DND-41 (cell line): ENCODE measurements at regions not wholly inside any gene's neighbourhood (a gene's known extent, or its start where the extent isn't known, plus 50 kb on each side); places are given as distances from the start of the nearest gene placed in this dataset.

Experiments
- EZH2 ChIP-seq: IDR thresholded peaks from 3 replicates; pipeline ENCODE4 v1.6.1; 2012; ENCODE audit warnings: borderline replicate concordance, low read depth, mild to moderate bottlenecking, moderate library complexity, low read length, inconsistent platforms; ENCODE audit not compliant: severe bottlenecking
- TF ChIP-seq, protein P1 (sequence below): IDR thresholded peaks from 2 replicates; pipeline ENCODE4 v1.5.1; 2012; ENCODE audit warnings: borderline replicate concordance, low read length, moderate library complexity, mild to moderate bottlenecking; ENCODE audit not compliant: poor library complexity, severe bottlenecking; ENCODE audit errors: extremely low read depth

DNA sequence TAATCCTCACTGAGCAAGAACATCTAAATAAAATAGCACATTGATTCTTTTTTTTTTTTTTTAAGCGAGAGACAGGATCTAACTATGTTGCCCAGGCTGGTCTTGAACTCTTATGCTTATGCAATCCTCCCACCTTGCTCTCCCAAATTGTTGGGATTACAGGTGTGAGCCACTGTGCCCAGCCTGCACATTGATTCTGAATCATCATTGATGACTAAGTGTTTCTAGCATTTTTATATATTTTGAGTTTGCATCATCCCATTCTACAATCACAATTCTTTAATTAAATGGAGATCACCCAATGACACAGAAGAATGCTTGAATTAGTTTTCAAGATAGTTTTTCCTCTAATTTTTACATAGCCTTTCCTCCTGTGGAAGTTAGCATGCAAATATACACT is 354.1 kb downstream of the KLF5 start:
- TF ChIP-seq, protein P1, sequence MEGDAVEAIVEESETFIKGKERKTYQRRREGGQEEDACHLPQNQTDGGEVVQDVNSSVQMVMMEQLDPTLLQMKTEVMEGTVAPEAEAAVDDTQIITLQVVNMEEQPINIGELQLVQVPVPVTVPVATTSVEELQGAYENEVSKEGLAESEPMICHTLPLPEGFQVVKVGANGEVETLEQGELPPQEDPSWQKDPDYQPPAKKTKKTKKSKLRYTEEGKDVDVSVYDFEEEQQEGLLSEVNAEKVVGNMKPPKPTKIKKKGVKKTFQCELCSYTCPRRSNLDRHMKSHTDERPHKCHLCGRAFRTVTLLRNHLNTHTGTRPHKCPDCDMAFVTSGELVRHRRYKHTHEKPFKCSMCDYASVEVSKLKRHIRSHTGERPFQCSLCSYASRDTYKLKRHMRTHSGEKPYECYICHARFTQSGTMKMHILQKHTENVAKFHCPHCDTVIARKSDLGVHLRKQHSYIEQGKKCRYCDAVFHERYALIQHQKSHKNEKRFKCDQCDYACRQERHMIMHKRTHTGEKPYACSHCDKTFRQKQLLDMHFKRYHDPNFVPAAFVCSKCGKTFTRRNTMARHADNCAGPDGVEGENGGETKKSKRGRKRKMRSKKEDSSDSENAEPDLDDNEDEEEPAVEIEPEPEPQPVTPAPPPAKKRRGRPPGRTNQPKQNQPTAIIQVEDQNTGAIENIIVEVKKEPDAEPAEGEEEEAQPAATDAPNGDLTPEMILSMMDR: no peak
- TF ChIP-seq EZH2: no peak
